B cell (primary cell): ENCODE measurements at regions not wholly inside any gene's neighbourhood (a gene's known extent, or its start where the extent isn't known, plus 50 kb on each side); places are given as distances from the start of the nearest gene placed in this dataset.

Source experiments
- CTCF ChIP-seq: fragments of 200-600 bp; IDR thresholded peaks from one replicate; pipeline ENCODE4 v1.8.0; 2022; ENCODE audit warnings: antibody characterized with exemption, mild to moderate bottlenecking
- EZH2 ChIP-seq: IDR thresholded peaks from 2 replicates; pipeline ENCODE4 v1.6.1; 2012; ENCODE audit warnings: borderline replicate concordance, low read depth, mild to moderate bottlenecking, moderate library complexity, low read length; ENCODE audit not compliant: insufficient read depth, poor library complexity, severe bottlenecking

DNA sequence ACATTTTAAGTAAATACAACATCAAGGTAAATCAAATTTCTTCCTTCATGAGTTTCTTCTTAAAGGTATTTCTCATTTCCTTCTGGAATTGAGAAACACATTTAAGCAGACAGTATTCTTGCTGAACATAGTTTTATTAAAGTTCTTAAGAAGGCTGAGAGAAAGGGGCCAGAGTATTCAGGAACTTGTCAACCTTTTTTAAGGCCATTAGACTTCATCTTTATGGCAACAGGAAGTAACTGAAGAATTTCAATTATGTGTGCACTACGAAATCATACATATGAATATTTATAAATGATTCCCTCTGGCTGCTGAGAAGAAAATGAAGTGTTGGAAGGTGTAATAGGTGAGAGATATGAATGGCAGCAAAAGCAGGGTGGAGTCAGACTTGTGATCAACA is 829.4 kb upstream of the DPPA4 start:
- TF ChIP-seq CTCF, result no peak
- TF ChIP-seq EZH2, result no peak
